DOHH2 (cell line): ENCODE measurements at regions not wholly inside any gene's neighbourhood (a gene's known extent, or its start where the extent isn't known, plus 50 kb on each side); places are given as distances from the start of the nearest gene placed in this dataset.

Experiments used
- H3F3A ChIP-seq: fragments of 200-600 bp; sonication (generic), shearing (Covaris generic); 2 replicates; pipeline ENCODE4 v1.6.0; 2016; ENCODE audit warnings: antibody characterized with exemption, mild to moderate bottlenecking; ENCODE audit not compliant: control insufficient read depth, insufficient read depth
- H3K27ac ChIP-seq: fragments of 200-600 bp; sonication (generic); 2 replicates; pipeline ENCODE4 v1.5.1; 2014; ENCODE audit warnings: low read depth, mild to moderate bottlenecking, low read length, moderate library complexity
- H3K27me3 ChIP-seq: fragments of 200-600 bp; sonication (generic); 2 replicates; pipeline ENCODE4 v1.6.1; 2014; ENCODE audit warnings: mild to moderate bottlenecking, low read length, mixed read lengths; ENCODE audit not compliant: control insufficient read depth
- H3K36me3 ChIP-seq: fragments of 200-600 bp; sonication (generic); 2 replicates; pipeline ENCODE4 v1.6.1; 2014; ENCODE audit warnings: mild to moderate bottlenecking, low read length, moderate library complexity, mixed read lengths; ENCODE audit not compliant: control insufficient read depth
- H3K4me1 ChIP-seq: fragments of 200-600 bp; sonication (generic); 2 replicates; pipeline ENCODE4 v1.6.1; 2014; ENCODE audit warnings: mild to moderate bottlenecking, low read length, mixed read lengths; ENCODE audit not compliant: control insufficient read depth
- H3K4me2 ChIP-seq: fragments of 200-600 bp; sonication (generic); 2 replicates; pipeline ENCODE4 v1.6.0; 2014; ENCODE audit warnings: mild to moderate bottlenecking, low read length, moderate library complexity
- H3K4me3 ChIP-seq: fragments of 200-600 bp; sonication (generic); 2 replicates; pipeline ENCODE4 v1.5.1; 2014; ENCODE audit warnings: mild to moderate bottlenecking, low read length, mixed read lengths
- H3K79me2 ChIP-seq: fragments of 200-600 bp; sonication (generic); 2 replicates; pipeline ENCODE4 v1.6.1; 2014; ENCODE audit warnings: mild to moderate bottlenecking, low read length, mixed read lengths; ENCODE audit not compliant: control insufficient read depth
- H3K9me2 ChIP-seq: fragments of 200-600 bp; sonication (generic); replicated peaks from 2 replicates; pipeline ENCODE4 v1.6.1; 2014; ENCODE audit warnings: mild to moderate bottlenecking, low read length, mixed read lengths; ENCODE audit not compliant: control insufficient read depth
- H3K9me3 ChIP-seq: fragments of 200-600 bp; sonication (generic); 2 replicates; pipeline ENCODE4 v1.6.1; 2014; ENCODE audit warnings: antibody characterized with exemption, low read length, mixed read lengths; ENCODE audit not compliant: control insufficient read depth, insufficient read depth
- H4K20me1 ChIP-seq: fragments of 200-600 bp; sonication (generic); 2 replicates; pipeline ENCODE4 v1.6.0; 2014; ENCODE audit warnings: low read depth, mild to moderate bottlenecking, antibody characterized with exemption, low read length, moderate library complexity; ENCODE audit not compliant: control insufficient read depth, insufficient read depth
- CTCF ChIP-seq: fragments of 200-600 bp; sonication (generic); IDR thresholded peaks from one replicate; pipeline ENCODE4 v1.5.1; 2014; ENCODE audit warnings: antibody characterized with exemption, mild to moderate bottlenecking, low read depth, low read length; ENCODE audit not compliant: poor library complexity, severe bottlenecking
- EZH2phosphoT487 ChIP-seq: fragments of 200-600 bp; sonication (generic); IDR thresholded peaks from 2 replicates; pipeline ENCODE4 v1.6.1; 2017; ENCODE audit warnings: borderline replicate concordance, mild to moderate bottlenecking, antibody characterized with exemption, low read length, moderate library complexity, mixed read lengths

DNA sequence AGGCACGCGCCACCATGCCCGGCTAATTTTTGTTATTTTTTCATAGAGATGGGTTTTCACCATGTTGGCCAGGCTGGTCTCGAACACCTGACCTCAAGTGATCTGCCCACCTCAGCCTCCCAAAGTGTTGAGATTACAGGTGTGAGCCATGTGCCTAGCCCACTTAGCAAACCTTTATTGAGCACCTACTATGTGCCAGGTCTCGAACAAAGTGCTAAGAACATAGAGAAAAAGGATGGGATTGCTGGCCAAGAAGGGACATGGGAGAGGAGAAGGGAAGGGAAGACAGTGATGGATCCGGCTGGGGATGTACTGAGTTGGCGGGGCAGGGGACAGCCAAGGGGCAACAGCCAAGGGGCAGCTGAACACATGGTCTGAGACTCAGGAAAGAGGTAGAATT, 55.6 kb upstream of the RPL11 start:
- peaks cover 39% of the 10 kb centered on the region for H3F3A ChIP-seq
- no peaks in the 10 kb centered on the region for H3K79me2 ChIP-seq
- TF ChIP-seq EZH2phosphoT487 = no peak
- no peak for TF ChIP-seq CTCF
- no peaks in the 10 kb centered on the region for H3K36me3 ChIP-seq
- H3K4me2 ChIP-seq = no peak overlapping the region
- no peak overlapping the region for H3K27ac ChIP-seq
- H3K27me3 ChIP-seq = no peaks in the 10 kb centered on the region
- peaks cover 91% of the 10 kb centered on the region for H3K4me1 ChIP-seq
- no peaks in the 10 kb centered on the region for H3K9me2 ChIP-seq
- H4K20me1 ChIP-seq = no peaks in the 10 kb centered on the region
- H3K9me3 ChIP-seq = no peaks in the 10 kb centered on the region
- H3K4me3 ChIP-seq = no peak overlapping the region

DNA sequence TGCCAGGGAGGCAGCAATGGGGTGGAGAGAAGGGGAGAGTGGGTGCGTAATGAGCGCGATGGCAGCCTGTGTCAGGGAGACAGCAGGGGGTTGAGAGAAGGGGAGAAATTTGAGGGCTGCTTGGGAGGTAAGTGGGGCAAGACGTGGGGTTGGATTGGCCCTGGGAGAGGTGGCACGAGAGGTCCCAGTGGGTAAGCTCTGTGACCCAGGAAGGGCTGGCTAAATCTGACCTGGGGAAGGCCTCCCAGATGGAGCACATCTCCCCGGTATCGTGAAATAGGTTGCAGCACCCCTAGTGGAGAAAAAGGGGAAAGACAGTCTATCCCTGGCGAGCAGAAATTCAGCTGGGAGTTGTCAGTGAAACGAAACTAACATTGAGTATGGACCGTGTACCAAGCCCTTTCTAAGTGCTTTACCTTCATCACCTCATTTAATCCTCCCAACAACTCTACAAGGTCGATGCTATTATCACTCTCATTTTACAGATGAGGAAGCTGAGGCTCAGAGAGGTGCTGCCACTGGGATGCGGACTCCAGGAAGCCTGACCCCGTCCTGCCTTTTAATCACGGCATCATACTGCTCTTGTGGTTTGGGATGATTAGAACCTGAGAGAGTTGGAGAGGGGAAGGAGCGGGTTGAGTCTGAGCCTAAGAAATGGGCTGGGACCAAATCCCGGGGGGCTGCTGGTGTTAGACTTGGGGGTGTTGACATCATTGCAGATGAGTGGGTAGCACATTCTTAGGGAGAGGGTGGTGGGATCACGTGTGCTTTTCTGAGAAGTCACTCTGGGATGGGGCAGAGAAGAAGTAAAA, 56.6 kb upstream of the RPL11 start:
- Histone ChIP-seq H3K36me3 (no peaks in the 10 kb centered on the region), H3K4me1 (peaks cover 91% of the 10 kb centered on the region), H3K79me2 (no peaks in the 10 kb centered on the region), H3K27ac (peak overlapping the region; percentile 75), H4K20me1 (no peaks in the 10 kb centered on the region), H3K27me3 (no peaks in the 10 kb centered on the region), H3K4me2 (peak overlapping the region; percentile 78), H3K4me3 (peak overlapping the region; percentile 64), H3K9me2 (no peaks in the 10 kb centered on the region), H3K9me3 (no peaks in the 10 kb centered on the region), H3F3A (peaks cover 38% of the 10 kb centered on the region)
- TF ChIP-seq EZH2phosphoT487 (no peak), CTCF (peak; percentile 93)

- TF ChIP-seq CTCF (no peak), EZH2phosphoT487 (no peak)
- Histone ChIP-seq H3K27me3 (no peaks in the 10 kb centered on the region), H3K4me1 (peaks cover 91% of the 10 kb centered on the region), H3F3A (peaks cover 43% of the 10 kb centered on the region), H3K9me2 (no peaks in the 10 kb centered on the region), H3K36me3 (no peaks in the 10 kb centered on the region), H3K79me2 (no peaks in the 10 kb centered on the region), H3K4me3 (peak overlapping the region; percentile 64), H3K9me3 (no peaks in the 10 kb centered on the region), H3K4me2 (peak overlapping the region; percentile 78), H4K20me1 (no peaks in the 10 kb centered on the region), H3K27ac (peak overlapping the region; percentile 75)
Observed at GRCh38 chr1:23634518-23634839, 57.1 kb upstream of the RPL11 start.
